Brain microvascular endothelial cell (primary cell): ENCODE measurements at regions not wholly inside any gene's neighbourhood (a gene's known extent, or its start where the extent isn't known, plus 50 kb on each side); places are given as distances from the start of the nearest gene placed in this dataset.

Experiments
- DNase-seq: peaks from one replicate; pipeline ENCODE4 v3.0.0-alpha.2; 2020
- H3K27ac ChIP-seq: fragments of 250-450 bp; sonication (Bioruptor Pico); 2 replicates; pipeline ENCODE4 v1.5.1; 2020; ENCODE audit warnings: mild to moderate bottlenecking, moderate library complexity
- H3K27me3 ChIP-seq: fragments of 250-450 bp; sonication (Bioruptor Pico); replicated peaks from 2 replicates; pipeline ENCODE4 v1.5.1; 2020; ENCODE audit warnings: mild to moderate bottlenecking
- H3K36me3 ChIP-seq: fragments of 250-450 bp; sonication (Bioruptor Pico); replicated peaks from 2 replicates; pipeline ENCODE4 v1.5.1; 2020; ENCODE audit warnings: mild to moderate bottlenecking
- H3K4me3 ChIP-seq: 2 replicates; pipeline ENCODE4 v1.5.1; 2011; ENCODE audit warnings: low read depth, mild to moderate bottlenecking, control low read depth, low read length, moderate library complexity
- in situ Hi-C: cut with HindIII; loops from 2 replicates; pipeline ENCODE4 v1.10.0; 2017; ENCODE audit warnings: low sequenced_read_pairs, low pct_ligation_motif_present
- TF ChIP-seq, protein P1 (sequence below): IDR thresholded peaks from 2 replicates; pipeline ENCODE4 v1.5.1; 2011; ENCODE audit warnings: low read depth, mild to moderate bottlenecking, moderate library complexity, low read length, control low read depth, inconsistent platforms; ENCODE audit errors: missing control alignments

DNA sequence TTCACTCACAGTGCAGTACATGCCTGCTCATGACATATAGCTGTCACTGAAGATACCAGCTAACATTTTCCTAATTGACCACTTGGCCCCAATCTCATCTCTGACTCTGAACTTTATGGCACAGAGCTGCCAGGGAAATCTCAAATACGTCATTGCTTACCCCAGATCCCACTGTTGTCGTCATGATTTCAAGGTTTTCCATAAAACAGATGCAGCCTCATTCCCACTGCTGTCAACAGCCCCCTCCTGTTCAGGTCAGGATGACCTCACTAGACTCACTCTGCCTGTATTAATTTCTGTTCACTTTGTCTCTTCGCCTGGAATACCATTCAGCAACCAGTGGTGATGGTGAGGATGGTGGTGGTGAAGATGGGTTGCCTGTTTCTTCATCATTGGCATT is 262.6 kb upstream of the TPM1 start:
- Histone ChIP-seq H3K4me3 (no peak overlapping the region), H3K36me3 (no peaks in the 10 kb centered on the region), H3K27me3 (no peaks in the 10 kb centered on the region), H3K27ac (no peak overlapping the region)
- TF ChIP-seq, protein P1, sequence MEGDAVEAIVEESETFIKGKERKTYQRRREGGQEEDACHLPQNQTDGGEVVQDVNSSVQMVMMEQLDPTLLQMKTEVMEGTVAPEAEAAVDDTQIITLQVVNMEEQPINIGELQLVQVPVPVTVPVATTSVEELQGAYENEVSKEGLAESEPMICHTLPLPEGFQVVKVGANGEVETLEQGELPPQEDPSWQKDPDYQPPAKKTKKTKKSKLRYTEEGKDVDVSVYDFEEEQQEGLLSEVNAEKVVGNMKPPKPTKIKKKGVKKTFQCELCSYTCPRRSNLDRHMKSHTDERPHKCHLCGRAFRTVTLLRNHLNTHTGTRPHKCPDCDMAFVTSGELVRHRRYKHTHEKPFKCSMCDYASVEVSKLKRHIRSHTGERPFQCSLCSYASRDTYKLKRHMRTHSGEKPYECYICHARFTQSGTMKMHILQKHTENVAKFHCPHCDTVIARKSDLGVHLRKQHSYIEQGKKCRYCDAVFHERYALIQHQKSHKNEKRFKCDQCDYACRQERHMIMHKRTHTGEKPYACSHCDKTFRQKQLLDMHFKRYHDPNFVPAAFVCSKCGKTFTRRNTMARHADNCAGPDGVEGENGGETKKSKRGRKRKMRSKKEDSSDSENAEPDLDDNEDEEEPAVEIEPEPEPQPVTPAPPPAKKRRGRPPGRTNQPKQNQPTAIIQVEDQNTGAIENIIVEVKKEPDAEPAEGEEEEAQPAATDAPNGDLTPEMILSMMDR = no peak
- no peak for DNase-seq
- in situ Hi-C loops = no loop called here

DNA sequence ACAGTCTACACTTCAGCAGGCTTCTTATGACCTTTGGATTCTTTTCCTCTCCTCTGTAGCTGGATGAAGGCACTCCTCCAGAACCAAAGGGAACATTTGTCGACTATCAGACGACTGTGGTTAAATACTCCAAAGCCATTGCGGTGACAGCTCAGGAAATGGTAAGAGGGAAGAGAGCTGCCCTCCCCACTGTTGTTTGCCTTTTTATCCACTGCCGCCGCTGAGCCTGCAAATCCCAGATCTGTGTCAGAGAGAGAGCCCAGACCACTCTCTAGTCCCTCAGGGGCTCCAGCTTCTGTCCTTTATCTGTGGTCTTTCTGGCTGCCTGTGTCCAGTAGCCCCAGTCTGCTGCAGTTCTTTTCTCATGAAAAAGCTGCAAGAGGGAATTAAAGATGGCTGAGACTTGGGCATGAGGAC is 261.5 kb upstream of the TPM1 start:
- H3K27ac ChIP-seq = no peak overlapping the region
- no peak overlapping the region for H3K4me3 ChIP-seq
- no peaks in the 10 kb centered on the region for H3K27me3 ChIP-seq
- no peak for DNase-seq
- TF ChIP-seq, protein P1 = no peak
- in situ Hi-C loops = no loop called here
- H3K36me3 ChIP-seq = no peaks in the 10 kb centered on the region

DNA sequence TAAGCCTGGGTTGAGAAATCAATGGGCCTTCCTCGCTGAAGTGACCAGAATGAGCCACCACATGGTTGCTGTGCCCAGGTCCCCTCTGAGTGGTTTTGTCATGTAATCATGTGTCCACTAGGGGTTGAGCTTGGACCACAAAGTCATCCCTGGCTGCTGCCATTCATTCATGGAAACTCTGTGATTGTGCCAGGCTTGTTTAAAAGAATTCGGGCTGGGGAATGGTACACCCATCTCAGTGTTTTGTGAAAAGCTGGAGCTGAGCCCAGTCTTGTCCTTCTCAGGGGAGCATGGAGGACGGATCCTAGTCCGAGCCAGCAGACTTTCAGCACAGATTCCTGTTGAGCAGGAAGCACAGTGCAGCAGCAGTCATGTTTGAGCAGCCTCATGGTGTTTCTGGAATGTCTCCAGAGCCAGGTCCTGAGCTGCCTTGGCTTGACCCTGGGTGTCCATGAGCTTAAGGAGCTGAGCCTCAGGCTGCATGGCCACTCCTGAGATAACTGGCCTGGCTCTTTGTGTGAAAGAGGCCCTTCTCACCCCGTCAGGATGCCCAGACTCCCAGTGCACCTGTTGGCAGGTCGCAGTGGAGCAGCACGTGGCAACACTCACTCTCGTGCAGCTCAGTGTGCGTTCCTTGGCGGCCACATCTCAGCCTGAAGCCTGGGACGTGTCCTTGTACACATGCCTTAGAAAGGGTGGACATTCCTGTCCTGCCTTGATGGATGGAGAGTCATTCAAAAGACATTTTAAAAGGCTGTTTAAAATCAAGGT is 260.3 kb upstream of the TPM1 start:
- H3K4me3 ChIP-seq = no peak overlapping the region
- TF ChIP-seq, protein P1 = peak; percentile 82
- no peaks in the 10 kb centered on the region for H3K27me3 ChIP-seq
- DNase-seq = peak; percentile 75
- in situ Hi-C loops = no loop called here
- no peak overlapping the region for H3K27ac ChIP-seq
- H3K36me3 ChIP-seq = no peaks in the 10 kb centered on the region

GRCh38 chr15:62782896-62783295 is 259.7 kb upstream of the TPM1 start:
- TF ChIP-seq, protein P1 = no peak
- no peaks in the 10 kb centered on the region for H3K27me3 ChIP-seq
- no peak overlapping the region for H3K4me3 ChIP-seq
- in situ Hi-C loops = no loop called here
- no peaks in the 10 kb centered on the region for H3K36me3 ChIP-seq
- no peak for DNase-seq
- no peak overlapping the region for H3K27ac ChIP-seq

DNA sequence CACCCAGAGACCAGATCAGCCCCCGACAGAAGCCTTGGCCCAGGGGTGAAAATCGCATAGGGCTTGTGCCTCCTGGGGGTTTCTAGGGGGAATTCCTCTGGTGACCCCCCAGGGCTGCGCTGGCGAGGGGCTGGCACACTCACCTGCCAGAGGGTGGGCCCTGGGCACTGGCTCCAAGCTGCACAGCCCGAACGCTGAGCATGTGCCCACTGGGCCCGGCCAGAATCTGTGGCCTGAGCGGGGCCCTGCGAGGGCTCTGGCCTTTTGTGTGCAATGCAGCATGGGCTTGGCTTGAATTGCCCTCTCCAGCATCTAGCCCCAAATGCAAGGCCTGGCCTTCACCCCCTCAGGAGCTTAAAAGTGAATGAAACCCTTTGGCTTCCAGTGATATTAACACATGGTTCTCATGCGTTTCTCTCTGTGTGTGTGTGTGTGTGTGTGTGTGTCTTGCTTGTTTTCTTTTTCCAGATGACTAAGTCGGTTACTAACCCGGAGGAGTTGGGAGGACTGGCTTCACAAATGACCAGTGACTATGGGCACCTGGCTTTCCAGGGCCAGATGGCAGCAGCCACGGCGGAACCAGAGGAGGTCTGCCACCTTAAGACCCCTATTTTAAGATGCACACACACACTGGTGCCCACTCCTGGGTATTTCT is 259.1 kb upstream of the TPM1 start:
- Histone ChIP-seq H3K27me3 (no peaks in the 10 kb centered on the region), H3K36me3 (no peaks in the 10 kb centered on the region), H3K27ac (no peak overlapping the region), H3K4me3 (no peak overlapping the region)
- in situ Hi-C loops = no loop called here
- TF ChIP-seq, protein P1 = no peak
- peak; percentile 75 for DNase-seq
